ENCODE measurements at regions not wholly inside any gene's neighbourhood (a gene's known extent, or its start where the extent isn't known, plus 50 kb on each side); places are given as distances from the start of the nearest gene placed in this dataset.
A peak's percentile ranks its signal among the peaks of the same experiment; 100 is the strongest.

DNA sequence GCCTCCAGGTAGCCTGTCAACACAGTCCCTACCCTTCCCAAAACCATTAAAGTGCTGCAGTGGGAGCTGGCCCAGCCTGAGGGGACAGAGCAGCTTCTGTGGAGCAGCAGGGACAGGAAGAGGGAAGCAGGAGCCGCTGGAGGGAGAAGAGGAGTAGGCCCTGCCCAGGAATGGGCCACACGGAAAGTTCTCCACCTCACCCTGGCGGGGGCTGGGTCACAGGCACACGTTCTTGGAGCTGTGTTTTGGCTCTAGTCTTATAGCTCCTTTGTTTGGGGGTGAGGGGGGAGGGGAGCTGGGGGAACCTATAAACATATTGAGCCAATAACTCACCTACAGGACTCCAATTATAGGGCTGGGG, 508.6 kb downstream of the SHQ1 start:
- no peak for ATAC-seq
- no peak overlapping the region for H3K27ac ChIP-seq (ENCODE audit: low read depth)

More for the DNA sequence above, 508.6 kb downstream of the SHQ1 start:
- no peak overlapping the region for H3K4me3 Mint-ChIP-seq
- no peaks in the 10 kb centered on the region for H4K20me1 ChIP-seq (replicated peaks; ENCODE audit: insufficient read depth)
- no peaks in the 10 kb centered on the region for H3K9me3 Mint-ChIP-seq
- H3K4me1 Mint-ChIP-seq: peaks cover 4% of the 10 kb centered on the region
- no peaks in the 10 kb centered on the region for H3K79me2 ChIP-seq (replicated peaks; ENCODE audit: insufficient read depth)
- no peak for DNase-seq (ENCODE audit: low spot score)
- H3K4me1 ChIP-seq (ENCODE audit: insufficient read depth): peaks cover 7% of the 10 kb centered on the region; the same call in 1 of the 2 replicates
- H3K36me3 ChIP-seq (ENCODE audit: insufficient read depth): no peaks in the 10 kb centered on the region
- no peak overlapping the region for H3K4me3 ChIP-seq
- no peak overlapping the region for H3K4me2 ChIP-seq
- TF ChIP-seq, protein P1, sequence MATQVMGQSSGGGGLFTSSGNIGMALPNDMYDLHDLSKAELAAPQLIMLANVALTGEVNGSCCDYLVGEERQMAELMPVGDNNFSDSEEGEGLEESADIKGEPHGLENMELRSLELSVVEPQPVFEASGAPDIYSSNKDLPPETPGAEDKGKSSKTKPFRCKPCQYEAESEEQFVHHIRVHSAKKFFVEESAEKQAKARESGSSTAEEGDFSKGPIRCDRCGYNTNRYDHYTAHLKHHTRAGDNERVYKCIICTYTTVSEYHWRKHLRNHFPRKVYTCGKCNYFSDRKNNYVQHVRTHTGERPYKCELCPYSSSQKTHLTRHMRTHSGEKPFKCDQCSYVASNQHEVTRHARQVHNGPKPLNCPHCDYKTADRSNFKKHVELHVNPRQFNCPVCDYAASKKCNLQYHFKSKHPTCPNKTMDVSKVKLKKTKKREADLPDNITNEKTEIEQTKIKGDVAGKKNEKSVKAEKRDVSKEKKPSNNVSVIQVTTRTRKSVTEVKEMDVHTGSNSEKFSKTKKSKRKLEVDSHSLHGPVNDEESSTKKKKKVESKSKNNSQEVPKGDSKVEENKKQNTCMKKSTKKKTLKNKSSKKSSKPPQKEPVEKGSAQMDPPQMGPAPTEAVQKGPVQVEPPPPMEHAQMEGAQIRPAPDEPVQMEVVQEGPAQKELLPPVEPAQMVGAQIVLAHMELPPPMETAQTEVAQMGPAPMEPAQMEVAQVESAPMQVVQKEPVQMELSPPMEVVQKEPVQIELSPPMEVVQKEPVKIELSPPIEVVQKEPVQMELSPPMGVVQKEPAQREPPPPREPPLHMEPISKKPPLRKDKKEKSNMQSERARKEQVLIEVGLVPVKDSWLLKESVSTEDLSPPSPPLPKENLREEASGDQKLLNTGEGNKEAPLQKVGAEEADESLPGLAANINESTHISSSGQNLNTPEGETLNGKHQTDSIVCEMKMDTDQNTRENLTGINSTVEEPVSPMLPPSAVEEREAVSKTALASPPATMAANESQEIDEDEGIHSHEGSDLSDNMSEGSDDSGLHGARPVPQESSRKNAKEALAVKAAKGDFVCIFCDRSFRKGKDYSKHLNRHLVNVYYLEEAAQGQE (IDR thresholded peaks at IDR 0.05; ENCODE audit: unreplicated experiment): no peak
- TF ChIP-seq POLR2AphosphoS5 (IDR thresholded peaks at IDR 0.05; ENCODE audit: low read depth): no peak
- no peak for TF ChIP-seq STAT1 (IDR thresholded peaks at IDR 0.05; ENCODE audit: unreplicated experiment)
- TF ChIP-seq ZNF114 (CRISPR knock-in tag; IDR thresholded peaks at IDR 0.05): no peak
- TF ChIP-seq NANOG (IDR thresholded peaks at IDR 0.05; ENCODE audit: borderline replicate concordance): no peak
- TF ChIP-seq, protein P2, sequence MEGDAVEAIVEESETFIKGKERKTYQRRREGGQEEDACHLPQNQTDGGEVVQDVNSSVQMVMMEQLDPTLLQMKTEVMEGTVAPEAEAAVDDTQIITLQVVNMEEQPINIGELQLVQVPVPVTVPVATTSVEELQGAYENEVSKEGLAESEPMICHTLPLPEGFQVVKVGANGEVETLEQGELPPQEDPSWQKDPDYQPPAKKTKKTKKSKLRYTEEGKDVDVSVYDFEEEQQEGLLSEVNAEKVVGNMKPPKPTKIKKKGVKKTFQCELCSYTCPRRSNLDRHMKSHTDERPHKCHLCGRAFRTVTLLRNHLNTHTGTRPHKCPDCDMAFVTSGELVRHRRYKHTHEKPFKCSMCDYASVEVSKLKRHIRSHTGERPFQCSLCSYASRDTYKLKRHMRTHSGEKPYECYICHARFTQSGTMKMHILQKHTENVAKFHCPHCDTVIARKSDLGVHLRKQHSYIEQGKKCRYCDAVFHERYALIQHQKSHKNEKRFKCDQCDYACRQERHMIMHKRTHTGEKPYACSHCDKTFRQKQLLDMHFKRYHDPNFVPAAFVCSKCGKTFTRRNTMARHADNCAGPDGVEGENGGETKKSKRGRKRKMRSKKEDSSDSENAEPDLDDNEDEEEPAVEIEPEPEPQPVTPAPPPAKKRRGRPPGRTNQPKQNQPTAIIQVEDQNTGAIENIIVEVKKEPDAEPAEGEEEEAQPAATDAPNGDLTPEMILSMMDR (conservative IDR thresholded peaks at IDR 0.05; ENCODE audit: low read depth in 2 of 2): no peak
- TF ChIP-seq EZH2 (IDR thresholded peaks at IDR 0.05; ENCODE audit: low read depth, unreplicated experiment): no peak
- no peak for TF ChIP-seq CREB1 (CRISPR knock-in tag; IDR thresholded peaks at IDR 0.05; ENCODE audit: low read depth)
- no peak for TF ChIP-seq JUNB (IDR thresholded peaks at IDR 0.05; ENCODE audit: unreplicated experiment)
- no peak for TF ChIP-seq ZNF331 (CRISPR knock-in tag; IDR thresholded peaks at IDR 0.05; ENCODE audit: low read depth)
- TF ChIP-seq, protein P3, sequence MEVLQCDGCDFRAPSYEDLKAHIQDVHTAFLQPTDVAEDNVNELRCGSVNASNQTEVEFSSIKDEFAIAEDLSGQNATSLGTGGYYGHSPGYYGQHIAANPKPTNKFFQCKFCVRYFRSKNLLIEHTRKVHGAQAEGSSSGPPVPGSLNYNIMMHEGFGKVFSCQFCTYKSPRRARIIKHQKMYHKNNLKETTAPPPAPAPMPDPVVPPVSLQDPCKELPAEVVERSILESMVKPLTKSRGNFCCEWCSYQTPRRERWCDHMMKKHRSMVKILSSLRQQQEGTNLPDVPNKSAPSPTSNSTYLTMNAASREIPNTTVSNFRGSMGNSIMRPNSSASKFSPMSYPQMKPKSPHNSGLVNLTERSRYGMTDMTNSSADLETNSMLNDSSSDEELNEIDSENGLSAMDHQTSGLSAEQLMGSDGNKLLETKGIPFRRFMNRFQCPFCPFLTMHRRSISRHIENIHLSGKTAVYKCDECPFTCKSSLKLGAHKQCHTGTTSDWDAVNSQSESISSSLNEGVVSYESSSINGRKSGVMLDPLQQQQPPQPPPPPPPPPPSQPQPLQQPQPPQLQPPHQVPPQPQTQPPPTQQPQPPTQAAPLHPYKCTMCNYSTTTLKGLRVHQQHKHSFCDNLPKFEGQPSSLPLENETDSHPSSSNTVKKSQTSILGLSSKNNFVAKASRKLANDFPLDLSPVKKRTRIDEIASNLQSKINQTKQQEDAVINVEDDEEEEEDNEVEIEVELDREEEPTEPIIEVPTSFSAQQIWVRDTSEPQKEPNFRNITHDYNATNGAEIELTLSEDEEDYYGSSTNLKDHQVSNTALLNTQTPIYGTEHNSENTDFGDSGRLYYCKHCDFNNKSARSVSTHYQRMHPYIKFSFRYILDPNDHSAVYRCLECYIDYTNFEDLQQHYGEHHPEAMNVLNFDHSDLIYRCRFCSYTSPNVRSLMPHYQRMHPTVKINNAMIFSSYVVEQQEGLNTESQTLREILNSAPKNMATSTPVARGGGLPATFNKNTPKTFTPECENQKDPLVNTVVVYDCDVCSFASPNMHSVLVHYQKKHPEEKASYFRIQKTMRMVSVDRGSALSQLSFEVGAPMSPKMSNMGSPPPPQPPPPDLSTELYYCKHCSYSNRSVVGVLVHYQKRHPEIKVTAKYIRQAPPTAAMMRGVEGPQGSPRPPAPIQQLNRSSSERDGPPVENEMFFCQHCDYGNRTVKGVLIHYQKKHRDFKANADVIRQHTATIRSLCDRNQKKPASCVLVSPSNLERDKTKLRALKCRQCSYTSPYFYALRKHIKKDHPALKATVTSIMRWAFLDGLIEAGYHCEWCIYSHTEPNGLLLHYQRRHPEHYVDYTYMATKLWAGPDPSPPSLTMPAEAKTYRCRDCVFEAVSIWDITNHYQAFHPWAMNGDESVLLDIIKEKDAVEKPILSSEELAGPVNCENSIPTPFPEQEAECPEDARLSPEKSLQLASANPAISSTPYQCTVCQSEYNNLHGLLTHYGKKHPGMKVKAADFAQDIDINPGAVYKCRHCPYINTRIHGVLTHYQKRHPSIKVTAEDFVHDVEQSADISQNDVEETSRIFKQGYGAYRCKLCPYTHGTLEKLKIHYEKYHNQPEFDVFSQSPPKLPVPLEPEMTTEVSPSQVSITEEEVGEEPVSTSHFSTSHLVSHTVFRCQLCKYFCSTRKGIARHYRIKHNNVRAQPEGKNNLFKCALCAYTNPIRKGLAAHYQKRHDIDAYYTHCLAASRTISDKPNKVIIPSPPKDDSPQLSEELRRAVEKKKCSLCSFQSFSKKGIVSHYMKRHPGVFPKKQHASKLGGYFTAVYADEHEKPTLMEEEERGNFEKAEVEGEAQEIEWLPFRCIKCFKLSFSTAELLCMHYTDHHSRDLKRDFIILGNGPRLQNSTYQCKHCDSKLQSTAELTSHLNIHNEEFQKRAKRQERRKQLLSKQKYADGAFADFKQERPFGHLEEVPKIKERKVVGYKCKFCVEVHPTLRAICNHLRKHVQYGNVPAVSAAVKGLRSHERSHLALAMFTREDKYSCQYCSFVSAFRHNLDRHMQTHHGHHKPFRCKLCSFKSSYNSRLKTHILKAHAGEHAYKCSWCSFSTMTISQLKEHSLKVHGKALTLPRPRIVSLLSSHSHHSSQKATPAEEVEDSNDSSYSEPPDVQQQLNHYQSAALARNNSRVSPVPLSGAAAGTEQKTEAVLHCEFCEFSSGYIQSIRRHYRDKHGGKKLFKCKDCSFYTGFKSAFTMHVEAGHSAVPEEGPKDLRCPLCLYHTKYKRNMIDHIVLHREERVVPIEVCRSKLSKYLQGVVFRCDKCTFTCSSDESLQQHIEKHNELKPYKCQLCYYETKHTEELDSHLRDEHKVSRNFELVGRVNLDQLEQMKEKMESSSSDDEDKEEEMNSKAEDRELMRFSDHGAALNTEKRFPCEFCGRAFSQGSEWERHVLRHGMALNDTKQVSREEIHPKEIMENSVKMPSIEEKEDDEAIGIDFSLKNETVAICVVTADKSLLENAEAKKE (CRISPR knock-in tag; IDR thresholded peaks at IDR 0.05): no peak
- TF ChIP-seq, protein P4, sequence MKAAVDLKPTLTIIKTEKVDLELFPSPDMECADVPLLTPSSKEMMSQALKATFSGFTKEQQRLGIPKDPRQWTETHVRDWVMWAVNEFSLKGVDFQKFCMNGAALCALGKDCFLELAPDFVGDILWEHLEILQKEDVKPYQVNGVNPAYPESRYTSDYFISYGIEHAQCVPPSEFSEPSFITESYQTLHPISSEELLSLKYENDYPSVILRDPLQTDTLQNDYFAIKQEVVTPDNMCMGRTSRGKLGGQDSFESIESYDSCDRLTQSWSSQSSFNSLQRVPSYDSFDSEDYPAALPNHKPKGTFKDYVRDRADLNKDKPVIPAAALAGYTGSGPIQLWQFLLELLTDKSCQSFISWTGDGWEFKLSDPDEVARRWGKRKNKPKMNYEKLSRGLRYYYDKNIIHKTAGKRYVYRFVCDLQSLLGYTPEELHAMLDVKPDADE (IDR thresholded peaks at IDR 0.05): no peak
- TF ChIP-seq EZH2phosphoT487 (IDR thresholded peaks at IDR 0.05; ENCODE audit: unreplicated experiment): no peak
- no peaks in the 10 kb centered on the region for H3K9me2 ChIP-seq (ENCODE audit: insufficient read depth)
- H3K27ac Mint-ChIP-seq: no peak overlapping the region
- H3K27me3 ChIP-seq (ENCODE audit: insufficient read depth): no peaks in the 10 kb centered on the region
- H3K27me3 Mint-ChIP-seq (ENCODE audit: insufficient read depth, low read depth, poor library complexity): peaks cover 6% of the 10 kb centered on the region
- H3F3A ChIP-seq (replicated peaks; ENCODE audit: low read depth): no peaks in the 10 kb centered on the region
- no peaks in the 10 kb centered on the region for H3K36me3 Mint-ChIP-seq (ENCODE audit: low read depth)
- H2AFZ ChIP-seq: 0 out of 2 replicates have a peak overlapping the region, but pooled peaks have one; percentile 47
